ENCODE measurements at regions not wholly inside any gene's neighbourhood (a gene's known extent, or its start where the extent isn't known, plus 50 kb on each side); places are given as distances from the start of the nearest gene placed in this dataset.

DNA sequence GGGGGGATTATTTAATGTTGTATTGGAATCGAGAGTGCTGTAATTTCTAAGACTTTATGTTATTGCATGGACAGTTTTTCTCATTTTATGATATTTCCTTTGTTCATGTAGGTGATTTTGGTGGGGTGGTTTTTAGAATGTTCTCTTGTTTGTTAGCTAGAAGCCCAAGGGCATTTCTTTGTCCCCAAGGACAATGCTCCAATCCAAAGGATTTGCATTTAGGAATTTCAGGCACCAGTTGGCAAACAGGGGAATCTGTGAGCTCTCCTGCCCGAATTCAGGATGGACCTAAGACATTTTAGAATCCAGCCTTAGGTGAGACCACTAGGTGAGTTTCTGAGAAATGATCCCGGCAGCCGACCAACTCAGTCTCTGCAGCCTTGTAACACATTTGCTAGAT is 324.9 kb downstream of the KCNRG start:
- H2AFZ ChIP-seq (ENCODE audit: low read length), result no peak overlapping the region
- H3K4me3 ChIP-seq (replicated peaks in 1 of 4; ENCODE audit: control extremely low read depth in 1 of 4, insufficient read depth in 1 of 4, low read depth in 3 of 4, low read length in 4 of 4), result no peak overlapping the region

DNA sequence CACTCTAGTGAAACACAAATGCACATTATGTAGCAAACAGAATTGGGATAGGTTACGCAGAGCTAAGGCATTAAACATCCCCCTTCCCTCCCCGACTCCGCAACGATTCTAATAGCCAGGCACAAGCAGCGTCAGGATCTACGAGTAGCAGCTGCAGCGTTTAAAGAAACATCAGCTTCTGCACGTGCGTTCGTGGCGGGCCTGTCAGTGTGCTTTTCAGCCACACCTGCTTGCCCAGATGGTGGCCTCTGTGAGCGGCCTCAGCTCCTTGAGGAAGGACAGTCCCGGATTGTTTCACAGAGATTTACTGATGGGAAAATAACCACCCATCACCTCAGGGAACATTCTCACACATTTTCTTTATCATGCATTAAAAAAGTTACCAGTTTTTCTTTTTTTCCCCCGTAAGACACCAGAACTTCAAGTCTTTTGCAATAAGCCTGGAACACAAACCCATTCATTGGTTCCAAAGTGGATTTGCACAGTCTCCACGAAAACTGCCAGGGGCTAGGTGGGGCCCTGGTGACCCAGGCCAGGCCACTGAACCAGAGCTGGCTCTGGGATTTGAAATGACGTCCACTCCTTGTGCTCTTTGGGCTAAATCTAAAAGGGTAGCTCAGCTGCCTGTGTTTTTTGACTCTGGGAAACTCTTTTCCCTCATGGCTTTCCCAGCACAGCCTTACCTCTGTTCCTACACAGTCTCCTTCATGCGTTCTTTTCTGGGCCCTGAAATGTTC is 325.5 kb downstream of the KCNRG start:
- H3K9ac ChIP-seq (ENCODE audit: insufficient read depth, low read length), result no peak overlapping the region
- no peaks in the 10 kb centered on the region for H3K9me3 ChIP-seq (ENCODE audit: control insufficient read depth, insufficient read depth, low read depth, low read length)
- H3K4me2 ChIP-seq (ENCODE audit: extremely low read depth, insufficient read depth, low read length), result no peak overlapping the region
- H3K27ac ChIP-seq (ENCODE audit: insufficient read depth, low read length), result no peak overlapping the region
- peak in 1 of 2 donors; percentile 52 for DNase-seq (ENCODE audit: low read depth in 2 of 2)
- H3K36me3 ChIP-seq (ENCODE audit: control insufficient read depth, insufficient read depth, low read length), result no peaks in the 10 kb centered on the region
- no peaks in the 10 kb centered on the region for H4K20me1 ChIP-seq (ENCODE audit: control insufficient read depth, extremely low read depth, insufficient read depth, low read length)
- TF ChIP-seq, protein P1, sequence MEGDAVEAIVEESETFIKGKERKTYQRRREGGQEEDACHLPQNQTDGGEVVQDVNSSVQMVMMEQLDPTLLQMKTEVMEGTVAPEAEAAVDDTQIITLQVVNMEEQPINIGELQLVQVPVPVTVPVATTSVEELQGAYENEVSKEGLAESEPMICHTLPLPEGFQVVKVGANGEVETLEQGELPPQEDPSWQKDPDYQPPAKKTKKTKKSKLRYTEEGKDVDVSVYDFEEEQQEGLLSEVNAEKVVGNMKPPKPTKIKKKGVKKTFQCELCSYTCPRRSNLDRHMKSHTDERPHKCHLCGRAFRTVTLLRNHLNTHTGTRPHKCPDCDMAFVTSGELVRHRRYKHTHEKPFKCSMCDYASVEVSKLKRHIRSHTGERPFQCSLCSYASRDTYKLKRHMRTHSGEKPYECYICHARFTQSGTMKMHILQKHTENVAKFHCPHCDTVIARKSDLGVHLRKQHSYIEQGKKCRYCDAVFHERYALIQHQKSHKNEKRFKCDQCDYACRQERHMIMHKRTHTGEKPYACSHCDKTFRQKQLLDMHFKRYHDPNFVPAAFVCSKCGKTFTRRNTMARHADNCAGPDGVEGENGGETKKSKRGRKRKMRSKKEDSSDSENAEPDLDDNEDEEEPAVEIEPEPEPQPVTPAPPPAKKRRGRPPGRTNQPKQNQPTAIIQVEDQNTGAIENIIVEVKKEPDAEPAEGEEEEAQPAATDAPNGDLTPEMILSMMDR (conservative IDR thresholded peaks at IDR 0.05 in 1 of 2, IDR thresholded peaks at IDR 0.05 in 1 of 2; ENCODE audit: low read depth in 1 of 2, low read length in 2 of 2), result no peak
- TF ChIP-seq EZH2 (IDR thresholded peaks at IDR 0.05; ENCODE audit: low read length, missing control alignments), result no peak
- H2AFZ ChIP-seq (ENCODE audit: low read length), result peak overlapping the region; percentile 5
- no peak overlapping the region for H3K4me3 ChIP-seq (replicated peaks in 1 of 4; ENCODE audit: control extremely low read depth in 1 of 4, insufficient read depth in 1 of 4, low read depth in 3 of 4, low read length in 4 of 4)
- no peaks in the 10 kb centered on the region for H3K4me1 ChIP-seq (ENCODE audit: control insufficient read depth, extremely low read depth, insufficient read depth, low read length)
- no peaks in the 10 kb centered on the region for H3K79me2 ChIP-seq (ENCODE audit: control insufficient read depth, insufficient read depth, low read length)
- no peaks in the 10 kb centered on the region for H3K27me3 ChIP-seq (ENCODE audit: control insufficient read depth, insufficient read depth, low read length)

More for the DNA sequence above, 324.9 kb downstream of the KCNRG start:
- Histone ChIP-seq H3K4me1 (ENCODE audit: control insufficient read depth, extremely low read depth, insufficient read depth, low read length) (no peaks in the 10 kb centered on the region), H4K20me1 (ENCODE audit: control insufficient read depth, extremely low read depth, insufficient read depth, low read length) (no peaks in the 10 kb centered on the region), H3K27me3 (ENCODE audit: control insufficient read depth, insufficient read depth, low read length) (no peaks in the 10 kb centered on the region), H3K27ac (ENCODE audit: insufficient read depth, low read length) (no peak overlapping the region), H3K79me2 (ENCODE audit: control insufficient read depth, insufficient read depth, low read length) (no peaks in the 10 kb centered on the region), H3K36me3 (ENCODE audit: control insufficient read depth, insufficient read depth, low read length) (no peaks in the 10 kb centered on the region), H3K9ac (ENCODE audit: insufficient read depth, low read length) (no peak overlapping the region), H3K4me2 (ENCODE audit: extremely low read depth, insufficient read depth, low read length) (no peak overlapping the region), H3K9me3 (ENCODE audit: control insufficient read depth, insufficient read depth, low read depth, low read length) (no peaks in the 10 kb centered on the region)
- DNase-seq (ENCODE audit: low read depth in 2 of 2), result no peak
- TF ChIP-seq EZH2 (IDR thresholded peaks at IDR 0.05; ENCODE audit: low read length, missing control alignments), result no peak
- TF ChIP-seq, protein P1 (conservative IDR thresholded peaks at IDR 0.05 in 1 of 2, IDR thresholded peaks at IDR 0.05 in 1 of 2; ENCODE audit: low read depth in 1 of 2, low read length in 2 of 2), result no peak

DNA sequence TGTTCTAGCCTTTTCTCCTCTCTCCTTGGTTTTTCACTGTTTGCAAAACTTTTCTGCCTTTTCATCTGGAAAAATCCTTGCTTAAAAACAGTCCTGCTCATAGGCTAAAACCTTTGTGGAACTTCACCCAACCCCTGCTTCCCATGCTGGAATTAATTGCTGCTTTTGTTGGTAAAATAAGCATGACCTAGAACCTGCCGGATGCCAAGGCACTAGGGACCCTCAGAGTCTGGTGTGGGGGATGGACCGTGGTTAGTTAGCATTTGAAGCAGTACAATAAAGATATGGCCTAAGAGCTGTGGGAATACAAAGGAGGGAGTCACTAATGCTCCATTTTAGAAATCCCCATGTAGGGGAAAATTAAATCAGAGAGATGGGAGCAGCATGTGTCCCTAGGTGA is 326.3 kb downstream of the KCNRG start:
- Histone ChIP-seq H2AFZ (ENCODE audit: low read length) (no peak overlapping the region), H3K9me3 (ENCODE audit: control insufficient read depth, insufficient read depth, low read depth, low read length) (no peaks in the 10 kb centered on the region), H3K4me1 (ENCODE audit: control insufficient read depth, extremely low read depth, insufficient read depth, low read length) (no peaks in the 10 kb centered on the region), H4K20me1 (ENCODE audit: control insufficient read depth, extremely low read depth, insufficient read depth, low read length) (no peaks in the 10 kb centered on the region), H3K79me2 (ENCODE audit: control insufficient read depth, insufficient read depth, low read length) (no peaks in the 10 kb centered on the region), H3K9ac (ENCODE audit: insufficient read depth, low read length) (no peak overlapping the region), H3K4me3 (replicated peaks in 1 of 4; ENCODE audit: control extremely low read depth in 1 of 4, insufficient read depth in 1 of 4, low read depth in 3 of 4, low read length in 4 of 4) (no peak overlapping the region), H3K27me3 (ENCODE audit: control insufficient read depth, insufficient read depth, low read length) (no peaks in the 10 kb centered on the region), H3K27ac (ENCODE audit: insufficient read depth, low read length) (no peak overlapping the region), H3K4me2 (ENCODE audit: extremely low read depth, insufficient read depth, low read length) (no peak overlapping the region), H3K36me3 (ENCODE audit: control insufficient read depth, insufficient read depth, low read length) (no peaks in the 10 kb centered on the region)
- DNase-seq (ENCODE audit: low read depth in 2 of 2), result no peak
- no peak for TF ChIP-seq EZH2 (IDR thresholded peaks at IDR 0.05; ENCODE audit: low read length, missing control alignments)
- TF ChIP-seq, protein P1 (conservative IDR thresholded peaks at IDR 0.05 in 1 of 2, IDR thresholded peaks at IDR 0.05 in 1 of 2; ENCODE audit: low read depth in 1 of 2, low read length in 2 of 2), result no peak

Measured in fibroblast of lung (primary cell).